ENCODE measurements at regions not wholly inside any gene's neighbourhood (a gene's known extent, or its start where the extent isn't known, plus 50 kb on each side); places are given as distances from the start of the nearest gene placed in this dataset.

- TF ChIP-seq ZNF24 (IDR thresholded peaks at IDR 0.05) (no peak), E2F1 (CRISPR knock-in tag; IDR thresholded peaks at IDR 0.05) (no peak), NFE2 (CRISPR knock-in tag; IDR thresholded peaks at IDR 0.05) (no peak), CEBPB (IDR thresholded peaks at IDR 0.05; ENCODE audit: borderline replicate concordance, low read depth, low read length) (no peak), ZNF343 (CRISPR knock-in tag; IDR thresholded peaks at IDR 0.05) (no peak), CSRNP1 (CRISPR knock-in tag; IDR thresholded peaks at IDR 0.05) (no peak), SMARCE1 (IDR thresholded peaks at IDR 0.05; ENCODE audit: borderline replicate concordance) (no peak), ELK4 (CRISPR knock-in tag; IDR thresholded peaks at IDR 0.05; ENCODE audit: borderline replicate concordance) (no peak), ZSCAN20 (CRISPR knock-in tag; IDR thresholded peaks at IDR 0.05; ENCODE audit: borderline replicate concordance) (no peak), NBN (conservative IDR thresholded peaks at IDR 0.05) (no peak), HNRNPLL (IDR thresholded peaks at IDR 0.05; ENCODE audit: low read depth, low read length, poor library complexity, severe bottlenecking) (no peak), SRF (IDR thresholded peaks at IDR 0.05; ENCODE audit: low read depth, low read length) (no peak)
- TF ChIP-seq, protein P1, sequence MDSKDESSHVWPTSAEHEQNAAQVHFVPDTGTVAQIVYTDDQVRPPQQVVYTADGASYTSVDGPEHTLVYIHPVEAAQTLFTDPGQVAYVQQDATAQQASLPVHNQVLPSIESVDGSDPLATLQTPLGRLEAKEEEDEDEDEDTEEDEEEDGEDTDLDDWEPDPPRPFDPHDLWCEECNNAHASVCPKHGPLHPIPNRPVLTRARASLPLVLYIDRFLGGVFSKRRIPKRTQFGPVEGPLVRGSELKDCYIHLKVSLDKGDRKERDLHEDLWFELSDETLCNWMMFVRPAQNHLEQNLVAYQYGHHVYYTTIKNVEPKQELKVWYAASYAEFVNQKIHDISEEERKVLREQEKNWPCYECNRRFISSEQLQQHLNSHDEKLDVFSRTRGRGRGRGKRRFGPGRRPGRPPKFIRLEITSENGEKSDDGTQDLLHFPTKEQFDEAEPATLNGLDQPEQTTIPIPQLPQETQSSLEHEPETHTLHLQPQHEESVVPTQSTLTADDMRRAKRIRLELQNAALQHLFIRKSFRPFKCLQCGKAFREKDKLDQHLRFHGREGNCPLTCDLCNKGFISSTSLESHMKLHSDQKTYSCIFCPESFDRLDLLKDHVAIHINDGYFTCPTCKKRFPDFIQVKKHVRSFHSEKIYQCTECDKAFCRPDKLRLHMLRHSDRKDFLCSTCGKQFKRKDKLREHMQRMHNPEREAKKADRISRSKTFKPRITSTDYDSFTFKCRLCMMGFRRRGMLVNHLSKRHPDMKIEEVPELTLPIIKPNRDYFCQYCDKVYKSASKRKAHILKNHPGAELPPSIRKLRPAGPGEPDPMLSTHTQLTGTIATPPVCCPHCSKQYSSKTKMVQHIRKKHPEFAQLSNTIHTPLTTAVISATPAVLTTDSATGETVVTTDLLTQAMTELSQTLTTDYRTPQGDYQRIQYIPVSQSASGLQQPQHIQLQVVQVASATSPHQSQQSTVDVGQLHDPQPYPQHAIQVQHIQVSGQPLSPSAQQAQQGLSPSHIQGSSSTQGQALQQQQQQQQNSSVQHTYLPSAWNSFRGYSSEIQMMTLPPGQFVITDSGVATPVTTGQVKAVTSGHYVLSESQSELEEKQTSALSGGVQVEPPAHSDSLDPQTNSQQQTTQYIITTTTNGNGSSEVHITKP (CRISPR knock-in tag; IDR thresholded peaks at IDR 0.05; ENCODE audit: low read depth), result no peak
Measured at GRCh38 chr17:79405823-79406222, 205.0 kb downstream of the RBFOX3 start (continued).

Data from HepG2 (cell line).